GM20000 (cell line): ENCODE measurements at regions not wholly inside any gene's neighbourhood (a gene's known extent, or its start where the extent isn't known, plus 50 kb on each side); places are given as distances from the start of the nearest gene placed in this dataset.
"Not testable (repeated sequence)": the region's sequence is repeated elsewhere in the genome, so short reads cannot be mapped to it uniquely, and the experiment has no call there.

Experiments
- DNase-seq: peaks from one replicate; pipeline ENCODE4 v3.0.0; 2012; ENCODE audit warnings: low spot score
- CTCF ChIP-seq: IDR thresholded peaks from 2 replicates; pipeline ENCODE4 v1.5.1; 2012; ENCODE audit warnings: mild to moderate bottlenecking, control low read depth; ENCODE audit errors: extremely low read depth, missing control alignments

- no peak for TF ChIP-seq CTCF
- no peak for DNase-seq
Observed at GRCh38 chr6:73989428-73989827, 293.4 kb downstream of the CD109 start.

GRCh38 chr6:73985891-73986290, 289.9 kb downstream of the CD109 start:
- DNase-seq = no peak
- TF ChIP-seq CTCF = no peak

GRCh38 chr6:73984571-73985210, 288.7 kb downstream of the CD109 start:
- no peak for TF ChIP-seq CTCF
- no peak for DNase-seq

GRCh38 chr6:73983367-73983766, 287.4 kb downstream of the CD109 start:
- TF ChIP-seq CTCF = no peak

GRCh38 chr6:73980096-73980495, 284.1 kb downstream of the CD109 start:
- TF ChIP-seq CTCF = no peak
- DNase-seq = no peak

More at GRCh38 chr6:73983367-73983766, 287.4 kb downstream of the CD109 start:
- DNase-seq = no peak

GRCh38 chr6:73978330-73978729, 282.3 kb downstream of the CD109 start:
- DNase-seq = no peak
- no peak for TF ChIP-seq CTCF

GRCh38 chr6:73972518-73972917, 276.5 kb downstream of the CD109 start:
- DNase-seq = not testable (repeated sequence)
